NCI-H1930 (cell line): ENCODE measurements at regions not wholly inside any gene's neighbourhood (a gene's known extent, or its start where the extent isn't known, plus 50 kb on each side); places are given as distances from the start of the nearest gene placed in this dataset.
"Not testable (repeated sequence)": the region's sequence is repeated elsewhere in the genome, so short reads cannot be mapped to it uniquely, and the experiment has no call there.

Experiments used
- DNase-seq, 2 experiments: peaks; one replicate each; lab custom pipeline; 2025; lab: John Stamatoyannopoulos, UW

DNA sequence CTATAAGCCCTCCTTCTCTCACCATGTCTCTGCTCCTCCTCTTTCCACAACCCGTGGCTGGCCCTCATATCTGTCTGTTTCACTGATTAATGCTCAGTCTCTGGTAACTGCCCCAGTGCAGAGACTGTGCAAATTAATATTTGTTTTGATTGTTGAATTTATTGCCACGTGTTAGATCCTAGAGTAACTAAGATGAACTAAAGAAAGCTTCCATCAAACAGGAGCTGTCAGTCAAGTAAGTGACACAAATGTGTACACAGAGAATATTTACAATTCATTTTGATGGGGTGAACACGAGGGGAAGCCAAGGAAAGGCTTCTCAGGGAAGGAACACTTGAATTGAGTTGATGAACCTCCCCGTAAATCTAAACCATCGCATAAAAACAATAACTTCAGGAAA lies 182.5 kb downstream of the BAMBI start:
- no peak for DNase-seq

DNA sequence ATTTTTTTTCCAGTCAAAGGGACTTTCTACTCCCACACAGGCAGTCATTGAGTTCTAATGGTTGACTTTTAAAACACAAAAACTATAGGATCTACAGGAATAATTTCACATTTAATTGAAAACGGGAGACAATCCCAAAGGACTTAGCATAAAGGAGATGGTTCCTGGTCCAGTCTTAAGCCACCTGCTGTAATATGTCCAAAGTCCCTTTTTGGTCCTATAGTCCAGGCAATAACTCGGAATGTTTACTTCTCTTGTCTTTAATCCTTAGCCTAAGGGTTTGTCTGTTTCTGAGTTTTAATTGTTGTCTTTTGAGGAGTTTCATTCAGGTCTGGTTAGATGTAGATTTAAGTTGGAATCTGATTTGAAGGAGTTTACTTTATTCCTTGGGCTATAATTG lies 184.9 kb downstream of the BAMBI start:
- DNase-seq, result no peak

- no peak for DNase-seq
Measured at GRCh38 chr10:28869606-28870201, 192.4 kb downstream of the BAMBI start.

- no peak for DNase-seq
Measured at GRCh38 chr10:28871665-28872064, 194.3 kb downstream of the BAMBI start.

DNA sequence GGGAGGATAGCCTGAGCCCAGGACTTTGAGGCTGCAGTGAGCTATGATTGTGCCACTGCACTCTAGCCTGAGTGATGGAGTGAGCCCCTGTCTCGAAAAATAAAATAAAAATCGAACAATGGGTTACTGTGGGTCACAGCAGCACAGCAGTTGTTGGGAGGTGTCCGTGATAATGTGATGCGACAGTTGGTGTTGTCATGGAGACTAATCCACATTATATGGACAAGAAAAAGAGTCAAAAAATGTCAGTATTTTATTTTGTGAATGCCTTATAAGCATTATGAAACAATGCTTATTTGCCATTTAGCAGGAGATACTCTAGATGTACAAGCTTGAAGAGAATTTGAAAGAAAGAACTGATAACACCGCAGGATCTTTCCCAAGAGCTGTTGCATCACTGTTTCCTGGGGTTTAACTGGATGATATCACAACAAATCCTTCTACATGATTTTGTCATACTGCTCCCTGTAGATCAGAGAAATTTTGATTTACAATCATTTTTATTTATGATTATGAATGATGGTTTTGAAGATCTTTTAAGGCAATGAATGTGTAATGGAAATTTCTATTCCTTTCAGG lies 195.4 kb downstream of the BAMBI start:
- no peak for DNase-seq

- no peak for DNase-seq
Measured at GRCh38 chr10:28873540-28873939, 196.2 kb downstream of the BAMBI start.

DNA sequence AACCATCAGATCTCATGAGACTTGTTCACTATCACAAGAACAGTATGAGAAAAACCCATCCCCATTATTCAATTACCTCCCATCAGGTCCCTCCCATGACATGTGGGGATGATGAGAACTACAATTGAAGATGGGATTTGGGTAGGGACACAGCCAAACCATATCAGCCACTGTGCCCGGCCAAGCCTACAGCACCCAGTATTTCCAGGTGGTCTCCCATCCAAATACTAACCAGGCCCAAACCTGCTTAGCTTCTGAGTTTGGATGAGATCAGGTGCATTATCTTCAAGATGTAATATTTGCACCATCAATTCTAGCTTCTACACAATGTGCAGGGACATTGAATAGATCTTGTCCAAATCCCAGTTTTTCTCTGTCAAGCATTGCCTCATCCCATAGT lies 196.9 kb downstream of the BAMBI start:
- DNase-seq, result no peak

GRCh38 chr10:28875549-28876081 lies 198.3 kb downstream of the BAMBI start:
- no peak for DNase-seq

GRCh38 chr10:28878236-28878970 lies 201.1 kb downstream of the BAMBI start:
- no peak for DNase-seq

DNA sequence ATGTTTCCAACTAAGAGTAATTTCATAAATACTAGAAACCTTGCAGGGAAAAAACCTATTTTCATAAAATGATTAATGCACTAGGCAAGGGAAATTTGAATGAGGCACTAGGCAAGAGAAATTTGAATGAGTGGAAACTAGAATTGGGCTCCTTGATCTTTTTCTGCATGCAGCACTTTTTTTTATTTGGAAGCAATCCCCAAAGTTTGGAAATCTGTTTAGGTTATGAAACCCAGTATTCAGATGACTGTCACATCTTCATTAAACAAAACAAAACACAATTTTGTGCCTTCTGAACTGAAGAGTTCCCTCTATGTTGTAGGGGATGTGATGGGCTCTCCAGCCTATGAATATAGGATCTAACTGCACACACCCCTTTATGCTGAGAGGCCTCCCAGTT lies 201.9 kb downstream of the BAMBI start:
- no peak for DNase-seq

- no peak for DNase-seq
Measured at GRCh38 chr10:28879875-28880682, 202.8 kb downstream of the BAMBI start.

DNA sequence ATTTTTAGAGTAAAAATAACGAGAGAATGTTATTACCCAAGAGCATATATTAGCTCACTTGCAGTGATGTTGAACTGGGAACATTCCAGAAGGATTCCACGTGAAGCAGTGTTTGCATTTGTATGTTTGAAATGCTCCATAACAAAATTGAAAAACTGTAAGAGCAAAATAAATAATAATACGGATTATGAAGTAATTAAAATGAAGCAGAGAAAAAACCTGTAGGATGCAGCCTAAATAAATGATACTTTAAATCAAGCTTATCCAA lies 203.3 kb downstream of the BAMBI start:
- DNase-seq, result no peak

GRCh38 chr10:28881171-28881882 lies 204.0 kb downstream of the BAMBI start:
- DNase-seq, result no peak

DNA sequence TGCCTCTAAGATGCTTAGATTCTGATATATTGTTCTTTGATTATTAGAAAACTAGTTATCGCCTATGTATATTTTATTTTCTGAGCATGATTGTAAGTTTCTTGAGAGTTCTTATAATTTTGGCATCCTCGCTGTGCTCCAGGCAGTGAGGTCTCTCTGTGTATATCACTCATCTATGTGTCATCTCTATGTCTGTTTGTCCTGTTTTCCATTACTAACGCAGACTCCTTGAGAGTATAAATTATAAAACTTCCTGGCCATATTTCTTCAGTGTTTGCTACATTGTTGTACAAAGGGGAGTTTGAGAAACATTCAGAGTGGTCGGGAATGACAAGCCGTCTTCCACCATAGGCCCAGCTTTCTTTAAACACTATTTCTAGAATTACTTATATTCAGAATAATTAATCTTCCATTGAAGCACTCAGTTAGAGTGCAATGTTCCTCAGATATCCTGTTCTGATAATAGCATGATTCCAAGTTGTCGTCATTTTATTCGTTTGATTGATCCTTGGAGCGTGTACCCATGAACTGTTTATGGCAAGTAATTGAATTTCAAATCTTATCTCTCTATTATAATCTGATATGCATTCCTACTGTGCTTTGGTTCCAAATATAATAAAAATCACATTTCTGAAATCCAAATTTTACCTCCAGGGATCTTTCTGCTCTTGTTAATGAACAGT lies 206.6 kb downstream of the BAMBI start:
- no peak for DNase-seq

DNA sequence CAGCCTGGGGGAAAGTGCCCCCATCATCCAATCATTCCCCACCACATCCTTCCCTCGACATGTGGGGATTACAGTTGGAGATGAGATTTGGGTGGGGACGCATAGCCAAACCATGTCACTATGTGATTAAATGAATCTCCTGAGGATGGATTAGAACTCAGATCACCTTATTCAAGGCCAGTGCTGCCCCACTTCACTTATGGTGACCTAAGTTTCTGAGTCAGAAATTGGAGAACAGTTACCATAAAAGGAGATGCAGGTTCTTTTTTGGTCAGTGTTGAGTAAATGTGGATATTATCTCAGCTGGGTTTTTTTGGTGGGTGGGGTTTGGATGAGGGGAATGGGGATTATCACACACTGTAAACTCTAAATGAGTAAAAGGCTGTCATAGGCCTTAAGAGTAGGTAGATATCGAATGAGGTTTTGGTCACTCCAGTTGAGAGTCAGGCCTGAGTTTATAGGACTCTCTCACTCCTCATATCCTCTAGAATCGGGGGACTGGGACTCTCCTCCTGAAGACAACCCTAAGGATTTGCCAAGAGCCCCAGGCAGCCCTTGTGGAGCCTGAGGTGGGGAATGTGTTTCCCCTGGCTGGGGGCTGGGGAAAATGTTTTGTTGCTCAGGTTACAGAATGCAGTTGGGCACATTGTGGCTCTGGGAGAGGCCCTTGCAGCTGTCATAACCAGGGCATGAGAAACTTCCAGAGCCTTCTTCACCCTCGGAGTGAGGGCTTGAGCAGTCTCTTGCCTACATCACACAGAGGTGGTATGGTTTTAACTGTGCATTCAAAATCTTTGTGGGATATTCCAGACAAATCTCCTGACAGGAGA lies 213.0 kb downstream of the BAMBI start:
- DNase-seq, result no peak

- no peak for DNase-seq
Measured at GRCh38 chr10:28891058-28891713, 213.9 kb downstream of the BAMBI start.

DNA sequence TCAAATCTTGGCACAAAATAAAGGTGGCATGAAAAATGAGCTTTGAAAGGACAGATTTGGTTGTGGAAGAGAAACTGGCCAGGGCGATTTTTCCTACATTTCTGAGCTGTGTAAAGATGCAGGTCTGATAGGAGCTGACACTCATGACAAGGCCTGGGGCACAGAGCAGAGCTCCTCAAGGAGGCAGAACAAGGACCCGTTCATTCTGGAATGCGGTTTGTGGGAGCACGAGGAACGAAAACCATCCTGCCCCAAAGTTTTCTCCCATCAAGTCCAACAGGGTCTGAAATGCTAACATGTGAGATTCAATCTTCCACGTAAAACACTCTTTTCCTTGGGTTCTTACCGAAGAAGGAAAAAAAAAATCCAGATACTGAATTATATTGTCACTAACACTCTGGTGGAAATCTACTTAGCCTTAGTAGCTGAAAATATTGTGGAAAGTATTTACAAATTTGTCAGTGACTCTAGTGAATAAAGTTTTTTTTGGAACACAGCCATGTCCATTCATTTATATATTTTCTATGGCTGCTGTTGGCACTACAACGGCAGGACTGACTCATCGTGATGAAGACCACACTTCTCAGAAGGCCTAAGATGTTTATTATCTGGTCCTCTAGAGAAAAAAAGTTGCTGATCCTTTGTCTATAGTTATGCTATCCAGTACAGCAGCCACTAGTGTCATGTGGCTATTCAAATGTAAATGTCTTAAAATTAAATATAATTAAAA lies 215.7 kb downstream of the BAMBI start:
- no peak for DNase-seq

DNA sequence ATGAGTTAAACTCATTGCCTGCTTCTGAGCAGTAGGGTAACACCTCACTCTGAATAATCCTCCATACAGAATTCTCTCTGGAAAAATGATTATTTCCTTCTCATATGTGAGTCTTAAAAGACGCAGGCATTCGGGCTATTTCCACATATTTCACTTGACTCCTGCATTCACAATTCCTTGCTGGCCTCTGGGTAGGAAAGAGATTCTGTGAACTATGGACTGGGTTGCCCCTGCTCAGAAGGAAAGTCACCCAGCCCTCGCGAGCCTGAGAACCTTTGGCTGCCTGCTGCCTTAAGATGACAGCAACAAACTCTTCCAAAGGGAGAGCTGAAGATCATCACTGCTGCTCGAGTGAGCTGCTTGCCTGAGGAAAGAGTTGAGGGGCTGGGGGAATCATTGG lies 216.8 kb downstream of the BAMBI start:
- DNase-seq, result no peak

DNA sequence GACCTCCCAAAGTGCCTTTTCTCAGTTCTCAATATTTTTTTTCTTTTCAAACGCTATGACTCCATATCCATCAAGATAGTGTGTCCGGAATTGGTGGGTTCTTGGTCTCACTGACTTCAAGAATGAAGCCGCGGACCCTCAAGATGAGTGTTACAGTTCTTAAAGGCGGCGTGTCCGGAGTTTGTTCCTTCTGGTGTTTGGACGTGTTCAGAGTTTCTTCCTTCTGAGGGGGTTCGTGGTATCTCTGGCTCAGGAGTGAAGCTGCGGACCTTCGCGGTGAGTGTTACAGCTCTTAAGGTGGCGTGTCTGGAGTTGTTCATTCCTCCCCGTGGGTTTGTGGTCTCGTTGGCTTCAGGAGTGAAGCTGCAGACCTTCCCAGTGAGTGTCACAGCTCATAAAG lies 218.3 kb downstream of the BAMBI start:
- DNase-seq, result not testable (repeated sequence)
